MCF 10A (cell line): ENCODE measurements at regions not wholly inside any gene's neighbourhood (a gene's known extent, or its start where the extent isn't known, plus 50 kb on each side); places are given as distances from the start of the nearest gene placed in this dataset.

ENCODE experiments used
- BruUV-seq: library from RNA; stranded (reverse); fragments of 400-500 nt; replicated peaks from 2 replicates; lab custom pipeline; 2021; lab: Mats Ljungman, UMichigan
- CTCF ChIA-PET: fragments of 300-600 bp; sonication (Branson Sonifier 250); formaldehyde crosslinking; extraction: SDS; loops from one replicate; lab custom pipeline; 2021; ENCODE audit warnings: antibody characterized with exemption, inconsistent platforms; lab: Yijun Ruan, JAX
- POLR2A ChIA-PET: fragments of 300-600, 350-650 bp; sonication (Branson Sonifier 250); formaldehyde crosslinking; extraction: SDS; loops from one replicate; lab custom pipeline; 2020; ENCODE audit warnings: antibody characterized with exemption, inconsistent platforms; lab: Yijun Ruan, JAX
- DNase-seq: peaks from one replicate; pipeline ENCODE4 v3.0.0-alpha.2; 2018; ENCODE audit not compliant: unreplicated experiment
- H3K27ac Mint-ChIP-seq: one replicate; pipeline ENCODE4 v1.8.0; 2022; ENCODE audit warnings: mild to moderate bottlenecking, low read depth, mixed read lengths; ENCODE audit not compliant: unreplicated experiment
- H3K27me3 Mint-ChIP-seq: one replicate; pipeline ENCODE4 v1.8.0; 2022; ENCODE audit warnings: mixed read lengths; ENCODE audit not compliant: insufficient read depth, unreplicated experiment
- H3K36me3 Mint-ChIP-seq: one replicate; pipeline ENCODE4 v1.8.0; 2022; ENCODE audit warnings: mild to moderate bottlenecking, moderate library complexity, mixed read lengths; ENCODE audit not compliant: insufficient read depth, unreplicated experiment
- H3K4me1 Mint-ChIP-seq: one replicate; pipeline ENCODE4 v1.8.0; 2022; ENCODE audit warnings: mixed read lengths; ENCODE audit not compliant: insufficient read depth, unreplicated experiment
- H3K4me3 Mint-ChIP-seq: one replicate; pipeline ENCODE4 v1.8.0; 2022; ENCODE audit warnings: mild to moderate bottlenecking, moderate library complexity, mixed read lengths; ENCODE audit not compliant: unreplicated experiment
- H3K9me3 Mint-ChIP-seq: one replicate; pipeline ENCODE4 v1.8.0; 2022; ENCODE audit warnings: mixed read lengths; ENCODE audit not compliant: unreplicated experiment
- intact Hi-C: fragments of 100-400 bp; cut with micrococcal nuclease; formaldehyde crosslinking; loops from 2 replicates; pipeline ENCODE4 v1.14.1; 2022
- TF ChIP-seq, protein P1 (sequence below): fragments of 200-600 bp; IDR thresholded peaks from one replicate; pipeline ENCODE4 v1.8.0; 2022; ENCODE audit warnings: antibody characterized with exemption, mild to moderate bottlenecking; ENCODE audit not compliant: unreplicated experiment

GRCh38 chrX:69082055-69082752 lies 83.0 kb downstream of the PJA1 start:
- Mint-ChIP-seq H3K27me3 (peaks cover 88% of the 10 kb centered on the region), H3K9me3 (no peaks in the 10 kb centered on the region), H3K4me1 (no peaks in the 10 kb centered on the region), H3K27ac (no peak overlapping the region), H3K4me3 (no peak overlapping the region), H3K36me3 (no peaks in the 10 kb centered on the region)
- ChIA-PET CTCF (interaction anchor here (0.6 to 0.7 kb wide), 3 partner anchors 51 to 260 kb away, joined by 3 to 4 read pairs (median 3); no protein-coding TSS in a partner anchor), POLR2A (no interaction called here)
- TF ChIP-seq, protein P1, sequence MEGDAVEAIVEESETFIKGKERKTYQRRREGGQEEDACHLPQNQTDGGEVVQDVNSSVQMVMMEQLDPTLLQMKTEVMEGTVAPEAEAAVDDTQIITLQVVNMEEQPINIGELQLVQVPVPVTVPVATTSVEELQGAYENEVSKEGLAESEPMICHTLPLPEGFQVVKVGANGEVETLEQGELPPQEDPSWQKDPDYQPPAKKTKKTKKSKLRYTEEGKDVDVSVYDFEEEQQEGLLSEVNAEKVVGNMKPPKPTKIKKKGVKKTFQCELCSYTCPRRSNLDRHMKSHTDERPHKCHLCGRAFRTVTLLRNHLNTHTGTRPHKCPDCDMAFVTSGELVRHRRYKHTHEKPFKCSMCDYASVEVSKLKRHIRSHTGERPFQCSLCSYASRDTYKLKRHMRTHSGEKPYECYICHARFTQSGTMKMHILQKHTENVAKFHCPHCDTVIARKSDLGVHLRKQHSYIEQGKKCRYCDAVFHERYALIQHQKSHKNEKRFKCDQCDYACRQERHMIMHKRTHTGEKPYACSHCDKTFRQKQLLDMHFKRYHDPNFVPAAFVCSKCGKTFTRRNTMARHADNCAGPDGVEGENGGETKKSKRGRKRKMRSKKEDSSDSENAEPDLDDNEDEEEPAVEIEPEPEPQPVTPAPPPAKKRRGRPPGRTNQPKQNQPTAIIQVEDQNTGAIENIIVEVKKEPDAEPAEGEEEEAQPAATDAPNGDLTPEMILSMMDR: no peak
- no peak for DNase-seq
- intact Hi-C loops: no loop called here
- no TSS peak for BruUV-seq

DNA sequence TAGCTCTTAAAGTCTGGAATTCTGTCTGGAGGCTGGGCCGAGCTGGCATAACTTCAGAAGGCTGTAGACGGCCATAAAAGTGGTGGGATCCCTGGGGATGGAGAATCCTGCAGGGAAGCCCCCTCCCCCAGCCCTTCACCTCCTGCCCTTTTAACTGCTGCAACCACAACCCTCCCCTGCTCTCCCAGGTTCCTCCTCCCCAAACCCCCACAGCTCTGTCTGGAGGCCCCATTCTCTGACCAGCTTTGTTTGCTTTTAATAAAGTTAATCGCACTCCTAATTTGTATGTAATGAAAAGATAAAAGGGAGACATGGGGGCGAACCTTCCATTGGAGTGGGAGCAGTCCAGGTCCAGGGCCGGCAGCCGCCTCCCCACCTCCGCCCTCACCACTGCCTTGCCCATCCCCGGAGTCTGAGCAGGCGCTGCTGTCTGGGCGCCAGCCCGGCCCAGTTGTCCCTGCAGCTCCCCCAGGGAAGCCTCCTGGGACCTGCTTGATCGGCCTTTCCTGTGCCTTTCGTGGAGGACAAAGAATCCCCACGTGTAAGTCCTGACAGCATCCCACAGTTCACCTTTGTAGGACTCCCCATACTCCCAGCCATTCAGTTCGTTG lies 84.3 kb downstream of the PJA1 start:
- Mint-ChIP-seq H3K4me3 (no peak overlapping the region), H3K36me3 (no peaks in the 10 kb centered on the region), H3K27ac (no peak overlapping the region), H3K9me3 (no peaks in the 10 kb centered on the region), H3K27me3 (peaks cover 88% of the 10 kb centered on the region), H3K4me1 (no peaks in the 10 kb centered on the region)
- BruUV-seq: no TSS peak
- intact Hi-C loops: no loop called here
- POLR2A ChIA-PET: no interaction called here
- TF ChIP-seq, protein P1: no peak
- no peak for DNase-seq
- CTCF ChIA-PET: interaction anchor here (0.8 to 1.3 kb wide), 3 partner anchors 15 to 258 kb away, joined by 3 to 5 read pairs (median 4); no protein-coding TSS in a partner anchor

DNA sequence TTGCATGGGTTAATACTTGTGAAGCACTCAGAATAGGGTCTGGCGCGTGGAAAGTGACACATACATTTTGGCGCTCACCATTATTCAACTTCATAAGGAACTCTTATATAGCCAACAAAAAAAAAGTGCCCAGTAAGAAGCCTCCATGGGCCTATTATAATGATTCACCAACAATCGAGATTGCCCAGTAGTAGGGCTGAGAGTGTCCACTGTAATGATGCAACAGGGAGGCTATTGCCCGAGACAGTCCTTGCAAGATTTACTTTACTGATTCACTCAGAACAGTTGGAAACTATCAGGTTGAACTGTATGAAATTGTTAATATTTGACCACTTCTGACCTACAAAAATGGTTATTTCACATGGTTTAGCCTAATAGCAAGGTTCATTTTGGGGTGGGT lies 86.0 kb downstream of the PJA1 start:
- ChIA-PET CTCF (no interaction called here), POLR2A (no interaction called here)
- Mint-ChIP-seq H3K27me3 (peaks cover 78% of the 10 kb centered on the region), H3K9me3 (no peaks in the 10 kb centered on the region), H3K27ac (no peak overlapping the region), H3K36me3 (no peaks in the 10 kb centered on the region), H3K4me1 (no peaks in the 10 kb centered on the region), H3K4me3 (no peak overlapping the region)
- no TSS peak for BruUV-seq
- no peak for DNase-seq
- TF ChIP-seq, protein P1: no peak
- intact Hi-C loops: no loop called here

DNA sequence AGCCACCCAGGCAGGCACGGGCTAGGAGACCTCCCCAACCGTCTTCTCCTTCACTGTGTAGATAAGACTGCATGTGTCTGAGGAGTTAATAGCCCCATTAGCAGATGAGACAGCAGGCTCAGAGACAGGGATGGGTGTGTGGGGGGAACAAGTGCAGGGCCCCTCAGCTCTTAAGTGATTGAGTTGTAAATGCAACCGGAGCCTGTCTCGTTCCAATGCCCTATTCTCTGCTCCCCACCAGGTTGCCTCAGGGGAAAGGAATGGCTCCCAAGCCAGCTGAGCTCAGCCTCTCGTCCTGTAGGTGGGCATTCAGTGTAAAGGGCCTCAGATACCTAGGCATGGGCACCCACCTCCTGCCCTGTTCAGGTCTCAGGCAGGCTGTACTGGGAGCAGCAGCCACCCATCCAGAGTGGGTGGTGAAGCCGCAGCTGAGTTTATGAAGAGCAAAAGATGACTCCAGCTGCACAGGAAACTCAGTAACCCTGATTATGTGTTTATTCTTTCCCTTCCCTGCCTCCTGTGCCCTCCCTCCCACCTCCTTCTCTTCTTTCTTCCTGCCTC lies 87.3 kb downstream of the PJA1 start:
- no peak for DNase-seq
- H3K27ac Mint-ChIP-seq: no peak overlapping the region
- POLR2A ChIA-PET: no interaction called here
- BruUV-seq: no TSS peak
- H3K4me3 Mint-ChIP-seq: no peak overlapping the region
- CTCF ChIA-PET: interaction anchor here (0.6 to 1.6 kb wide), 4 partner anchors 10 to 168 kb away, joined by 3 to 5 read pairs (median 3); no protein-coding TSS in a partner anchor
- H3K4me1 Mint-ChIP-seq: no peaks in the 10 kb centered on the region
- no peaks in the 10 kb centered on the region for H3K9me3 Mint-ChIP-seq
- intact Hi-C loops: no loop called here
- peaks cover 66% of the 10 kb centered on the region for H3K27me3 Mint-ChIP-seq
- TF ChIP-seq, protein P1: no peak
- no peaks in the 10 kb centered on the region for H3K36me3 Mint-ChIP-seq
